CD4-positive, alpha-beta T cell (primary cell): ENCODE measurements at regions not wholly inside any gene's neighbourhood (a gene's known extent, or its start where the extent isn't known, plus 50 kb on each side); places are given as distances from the start of the nearest gene placed in this dataset.
"Not testable (repeated sequence)": the region's sequence is repeated elsewhere in the genome, so short reads cannot be mapped to it uniquely, and the experiment has no call there.

Source experiments
- ATAC-seq: fragments of 200-7000 bp; cut with Tn5 transposase; one replicate; pipeline ENCODE4 v1.10.0; 2022; ENCODE audit warnings: mild to moderate bottlenecking; ENCODE audit not compliant: poor library complexity
- CTCF ChIA-PET: fragments of 350-600 bp; sonication (Branson Sonifier 250); formaldehyde crosslinking; loops from one replicate; lab custom pipeline; 2021; ENCODE audit warnings: antibody characterized with exemption, inconsistent platforms; lab: Charles Lee
- POLR2A ChIA-PET: fragments of 350-600 bp; sonication (Branson Sonifier 250); formaldehyde crosslinking; loops from one replicate; lab custom pipeline; 2021; ENCODE audit warnings: antibody characterized with exemption, inconsistent platforms; lab: Charles Lee
- DNase-seq, 14 experiments: peaks; one replicate each; pipeline ENCODE4 v3.0.0-alpha.2; 2013 to 2020; ENCODE audit warnings: mixed read lengths in 2 of 14
- H3K27ac ChIP-seq, 2 donors: one replicate each; pipeline versions ENCODE4 v1.5.1 to v1.7.0; 2013; ENCODE audit warnings: low read length in 2 of 2, low read depth in 1 of 2, mild to moderate bottlenecking in 1 of 2
- H3K27me3 ChIP-seq, 2 experiments: 1 replicate in 1 of 2; 2 replicates in 1 of 2; pipeline versions ENCODE4 v1.6.1 to v1.7.0; 2013; ENCODE audit warnings: low read length in 2 of 2, control low read depth in 1 of 2, mild to moderate bottlenecking in 1 of 2, moderate library complexity in 1 of 2; ENCODE audit not compliant: insufficient read depth in 2 of 2, control insufficient read depth in 1 of 2
- H3K36me3 ChIP-seq: one replicate; pipeline ENCODE4 v1.6.1; 2013; ENCODE audit warnings: low read length, control low read depth; ENCODE audit not compliant: insufficient read depth
- H3K4me1 ChIP-seq: one replicate; pipeline ENCODE4 v1.6.1; 2013; ENCODE audit warnings: low read length, control low read depth; ENCODE audit not compliant: insufficient read depth
- H3K4me3 ChIP-seq: one replicate; pipeline ENCODE4 v1.5.1; 2013; ENCODE audit warnings: mild to moderate bottlenecking, low read length, moderate library complexity
- H3K9me3 ChIP-seq, 2 experiments: 1 replicate in 1 of 2; 2 replicates in 1 of 2; pipeline versions ENCODE4 v1.6.1 to v1.7.0; 2013; ENCODE audit warnings: low read length in 2 of 2, mild to moderate bottlenecking in 2 of 2, control low read depth in 1 of 2, moderate library complexity in 1 of 2; ENCODE audit not compliant: control insufficient read depth in 1 of 2, insufficient read depth in 1 of 2
- H3K27ac Mint-ChIP-seq: one replicate; pipeline ENCODE4 v1.8.0; 2020; ENCODE audit warnings: mixed read lengths
- H3K27me3 Mint-ChIP-seq: one replicate; pipeline ENCODE4 v1.8.0; 2021; ENCODE audit warnings: mixed read lengths
- H3K36me3 Mint-ChIP-seq: one replicate; pipeline ENCODE4 v1.8.0; 2021; ENCODE audit warnings: low read depth, mixed read lengths
- H3K4me1 Mint-ChIP-seq: one replicate; pipeline ENCODE4 v1.8.0; 2021; ENCODE audit warnings: low read depth, mixed read lengths
- H3K4me3 Mint-ChIP-seq: one replicate; pipeline ENCODE4 v1.8.0; 2020; ENCODE audit warnings: mild to moderate bottlenecking, mixed read lengths
- H3K9me3 Mint-ChIP-seq: one replicate; pipeline ENCODE4 v1.8.0; 2020; ENCODE audit warnings: mixed read lengths
- CTCF ChIP-seq: fragments of 200-600 bp; IDR thresholded peaks from one replicate; pipeline ENCODE4 v1.8.0; 2022; ENCODE audit warnings: antibody characterized with exemption, mild to moderate bottlenecking
- intact Hi-C, 2 experiments: fragments of 100-400 bp; cut with DNase I in 1 of 2; cut with micrococcal nuclease in 1 of 2; formaldehyde crosslinking; loops; one replicate each; pipeline versions ENCODE4 v1.15.1 to v1.9.0; 2023 to 2025; cut with DNase I, micrococcal nuclease

GRCh38 chr2:238615187-238615586 lies 188.5 kb downstream of the ASB1 start:
- no peak overlapping the region for H3K27ac Mint-ChIP-seq
- Histone ChIP-seq H3K4me3 (no peak overlapping the region), H3K36me3 (no peaks in the 10 kb centered on the region), H3K9me3 (no peaks in the 10 kb centered on the region), H3K4me1 (no peaks in the 10 kb centered on the region), H3K27me3 (peaks cover 0 to 3% of the 10 kb centered on the region in 2 experiments), H3K27ac (no peak overlapping the region)
- CTCF ChIA-PET = no interaction called here
- H3K36me3 Mint-ChIP-seq = no peaks in the 10 kb centered on the region
- no peaks in the 10 kb centered on the region for H3K9me3 Mint-ChIP-seq
- DNase-seq (no peak), ATAC-seq (no peak)
- H3K27me3 Mint-ChIP-seq = peaks cover 24% of the 10 kb centered on the region
- H3K4me3 Mint-ChIP-seq = no peak overlapping the region
- TF ChIP-seq CTCF = no peak
- POLR2A ChIA-PET = no interaction called here
- intact Hi-C loops = no loop called here
- no peaks in the 10 kb centered on the region for H3K4me1 Mint-ChIP-seq

GRCh38 chr2:238616681-238617080 lies 190.0 kb downstream of the ASB1 start:
- intact Hi-C loops = no loop called here
- no peak overlapping the region for H3K27ac Mint-ChIP-seq
- H3K4me1 ChIP-seq = no peaks in the 10 kb centered on the region
- no peaks in the 10 kb centered on the region for H3K36me3 Mint-ChIP-seq
- no peak for ATAC-seq
- H3K36me3 ChIP-seq = no peaks in the 10 kb centered on the region
- peaks cover 3 to 8% of the 10 kb centered on the region in 2 experiments for H3K27me3 ChIP-seq
- no peaks in the 10 kb centered on the region for H3K9me3 Mint-ChIP-seq
- H3K9me3 ChIP-seq = no peaks in the 10 kb centered on the region
- H3K4me3 Mint-ChIP-seq = no peak overlapping the region
- H3K4me1 Mint-ChIP-seq = no peaks in the 10 kb centered on the region
- ChIA-PET POLR2A (no interaction called here), CTCF (no interaction called here)
- no peak overlapping the region for H3K27ac ChIP-seq
- DNase-seq = no peak
- no peak overlapping the region for H3K4me3 ChIP-seq
- no peak for TF ChIP-seq CTCF
- H3K27me3 Mint-ChIP-seq = peaks cover 32% of the 10 kb centered on the region

- ATAC-seq, CTCF ChIA-PET, H3K9me3 ChIP-seq, H3K4me3 Mint-ChIP-seq, H3K36me3 Mint-ChIP-seq, H3K27ac ChIP-seq, intact Hi-C loops, H3K27ac Mint-ChIP-seq, H3K9me3 Mint-ChIP-seq, H3K4me1 Mint-ChIP-seq, H3K27me3 ChIP-seq, H3K36me3 ChIP-seq, POLR2A ChIA-PET, DNase-seq, H3K4me1 ChIP-seq, H3K4me3 ChIP-seq: not testable (repeated sequence)
- peaks cover 45% of the 10 kb centered on the region for H3K27me3 Mint-ChIP-seq
Measured at GRCh38 chr2:238618494-238619283, 192.0 kb downstream of the ASB1 start.

GRCh38 chr2:238627899-238628298 lies 201.2 kb downstream of the ASB1 start:
- intact Hi-C loops = no loop called here
- Histone ChIP-seq H3K27me3 (no peaks in the 10 kb centered on the region), H3K27ac (no peak overlapping the region), H3K4me1 (no peaks in the 10 kb centered on the region), H3K9me3 (peaks cover 0 to 3% of the 10 kb centered on the region in 2 experiments), H3K4me3 (no peak overlapping the region), H3K36me3 (no peaks in the 10 kb centered on the region)
- ChIA-PET CTCF (no interaction called here), POLR2A (no interaction called here)
- Mint-ChIP-seq H3K27ac (no peak overlapping the region), H3K27me3 (peaks cover 7% of the 10 kb centered on the region), H3K4me1 (no peaks in the 10 kb centered on the region), H3K4me3 (no peak overlapping the region), H3K9me3 (no peaks in the 10 kb centered on the region), H3K36me3 (no peaks in the 10 kb centered on the region)
- DNase-seq (no peak), ATAC-seq (no peak)
- TF ChIP-seq CTCF = no peak
